MG63 (cell line): ENCODE measurements at regions not wholly inside any gene's neighbourhood (a gene's known extent, or its start where the extent isn't known, plus 50 kb on each side); places are given as distances from the start of the nearest gene placed in this dataset.

Experiments
- DNase-seq: peaks from one replicate; pipeline ENCODE4 v3.0.0-alpha.2; 2020
- H3K27me3 ChIP-seq: fragments of 250-450 bp; sonication (Bioruptor Pico); 2 replicates; pipeline ENCODE4 v1.5.1; 2020; ENCODE audit warnings: mild to moderate bottlenecking, moderate library complexity
- H3K36me3 ChIP-seq: fragments of 250-450 bp; sonication (Bioruptor Pico); 2 replicates; pipeline ENCODE4 v1.5.1; 2020; ENCODE audit warnings: mild to moderate bottlenecking, moderate library complexity
- H3K4me3 ChIP-seq: fragments of 250-450 bp; sonication (Bioruptor Pico); 2 replicates; pipeline ENCODE4 v1.5.1; 2020; ENCODE audit warnings: mild to moderate bottlenecking, moderate library complexity
- H3K9me3 ChIP-seq: fragments of 250-450 bp; sonication (Bioruptor Pico); 2 replicates; pipeline ENCODE4 v1.5.1; 2020; ENCODE audit warnings: mild to moderate bottlenecking, moderate library complexity

DNA sequence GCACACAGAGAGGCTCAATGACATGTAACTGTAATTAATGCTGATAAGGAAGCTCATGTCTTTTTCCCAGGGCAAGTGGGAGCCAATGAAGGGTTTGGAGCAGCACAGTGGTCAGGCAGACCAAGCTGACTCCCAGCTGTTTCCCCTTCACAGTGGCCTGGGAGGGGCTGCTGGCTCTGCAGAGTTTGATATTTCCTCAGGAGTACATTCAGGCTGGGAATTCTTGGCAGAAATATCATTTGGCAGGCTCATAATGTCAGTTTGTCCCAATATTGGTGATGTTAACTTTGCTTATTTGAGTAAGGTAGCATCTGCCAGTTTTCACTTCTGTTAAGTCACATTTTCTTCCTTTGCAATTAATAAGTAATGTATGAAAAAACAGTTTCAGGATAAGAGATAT, 247.0 kb downstream of the EMP1 start:
- H3K9me3 ChIP-seq: peaks cover 2% of the 10 kb centered on the region; the same call in 1 of the 2 replicates
- no peaks in the 10 kb centered on the region for H3K36me3 ChIP-seq
- DNase-seq: no peak
- no peak overlapping the region for H3K4me3 ChIP-seq
- H3K27me3 ChIP-seq: no peaks in the 10 kb centered on the region

DNA sequence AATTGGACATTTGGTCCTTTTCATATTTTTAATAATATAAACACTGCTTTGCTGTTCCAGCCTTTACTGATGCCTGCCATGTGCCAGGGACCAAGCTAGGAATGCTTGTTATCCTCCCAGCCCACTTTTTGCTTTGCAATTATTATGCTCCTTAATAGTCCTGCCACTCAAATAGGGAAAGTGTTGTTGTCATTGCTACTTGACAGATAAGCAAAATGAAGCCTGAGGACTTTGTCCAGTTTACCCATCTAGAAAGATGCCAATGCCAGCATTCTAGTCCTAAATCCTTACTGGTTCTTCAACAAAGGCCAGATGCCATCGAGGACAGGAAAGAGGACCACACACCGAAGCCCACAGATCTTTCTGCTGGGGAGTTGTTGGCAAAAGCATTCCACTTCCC, 246.5 kb downstream of the EMP1 start:
- DNase-seq: no peak
- no peak overlapping the region for H3K4me3 ChIP-seq
- H3K9me3 ChIP-seq: peaks cover 2% of the 10 kb centered on the region; the same call in 1 of the 2 replicates
- no peaks in the 10 kb centered on the region for H3K36me3 ChIP-seq
- H3K27me3 ChIP-seq: no peaks in the 10 kb centered on the region

DNA sequence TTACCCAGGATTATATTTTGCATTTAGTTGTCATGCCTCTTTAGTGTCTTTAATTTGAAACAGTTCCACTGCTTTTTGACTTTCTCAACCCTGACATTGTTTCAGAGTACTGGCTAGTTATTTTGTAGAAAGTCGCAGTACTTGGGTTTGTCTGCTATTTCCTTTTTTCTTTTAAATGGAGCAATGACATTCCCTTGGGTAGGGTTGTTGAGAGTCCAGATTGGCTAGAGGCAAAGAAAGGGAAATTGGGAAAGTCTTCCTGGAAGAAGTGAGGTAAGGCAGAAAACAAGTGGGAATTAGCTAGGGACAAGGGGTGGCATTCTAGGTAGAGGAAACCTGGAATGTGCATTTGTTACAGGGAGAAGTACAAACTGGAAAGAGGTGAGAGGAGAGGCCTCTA, 245.9 kb downstream of the EMP1 start:
- DNase-seq: no peak
- Histone ChIP-seq H3K9me3 (peaks cover 2% of the 10 kb centered on the region; the same call in 1 of the 2 replicates), H3K27me3 (no peaks in the 10 kb centered on the region), H3K36me3 (no peaks in the 10 kb centered on the region), H3K4me3 (no peak overlapping the region)

DNA sequence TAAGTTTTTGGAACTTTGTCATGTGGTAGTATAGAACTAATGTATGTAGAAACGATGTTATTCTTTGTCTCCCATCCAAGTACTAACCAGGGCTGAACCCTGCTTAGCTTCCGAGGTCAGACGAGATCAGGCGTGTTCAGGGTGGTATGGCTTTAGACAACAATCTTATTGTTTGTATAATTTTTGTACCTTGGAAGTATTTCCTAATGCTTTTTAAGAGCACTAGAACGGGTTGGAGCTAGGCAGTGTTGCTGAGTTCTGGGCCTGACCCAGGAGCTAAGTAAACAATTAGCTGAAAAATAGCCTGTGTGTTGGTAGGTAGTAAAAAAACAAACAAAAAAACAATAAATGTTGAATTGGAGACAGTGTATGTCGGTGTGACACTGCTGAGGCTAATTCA, 244.3 kb downstream of the EMP1 start:
- H3K9me3 ChIP-seq: peaks cover 2% of the 10 kb centered on the region; the same call in 1 of the 2 replicates
- H3K4me3 ChIP-seq: no peak overlapping the region
- no peaks in the 10 kb centered on the region for H3K36me3 ChIP-seq
- no peaks in the 10 kb centered on the region for H3K27me3 ChIP-seq
- DNase-seq: no peak

DNA sequence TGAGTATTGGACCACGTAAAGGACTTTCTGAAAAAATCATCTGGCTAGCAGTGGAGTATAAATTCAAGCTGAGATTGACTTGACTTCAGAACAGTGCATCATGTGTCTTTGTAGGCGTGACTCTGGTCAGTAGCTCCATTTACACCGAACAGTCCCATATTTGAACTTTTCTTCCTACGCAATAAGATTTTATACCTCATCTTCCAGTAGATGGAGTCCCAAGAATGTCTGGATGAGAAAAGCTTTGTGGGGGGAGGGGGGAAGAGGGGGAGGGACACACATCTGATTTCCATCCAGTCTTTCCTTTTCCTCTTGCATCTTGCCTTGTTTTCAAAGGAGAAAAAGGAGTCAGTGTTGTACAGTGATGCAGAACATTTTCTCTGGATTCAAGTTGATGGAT, 241.0 kb downstream of the EMP1 start:
- no peak for DNase-seq
- Histone ChIP-seq H3K9me3 (no peaks in the 10 kb centered on the region), H3K27me3 (no peaks in the 10 kb centered on the region), H3K4me3 (no peak overlapping the region), H3K36me3 (no peaks in the 10 kb centered on the region)

DNA sequence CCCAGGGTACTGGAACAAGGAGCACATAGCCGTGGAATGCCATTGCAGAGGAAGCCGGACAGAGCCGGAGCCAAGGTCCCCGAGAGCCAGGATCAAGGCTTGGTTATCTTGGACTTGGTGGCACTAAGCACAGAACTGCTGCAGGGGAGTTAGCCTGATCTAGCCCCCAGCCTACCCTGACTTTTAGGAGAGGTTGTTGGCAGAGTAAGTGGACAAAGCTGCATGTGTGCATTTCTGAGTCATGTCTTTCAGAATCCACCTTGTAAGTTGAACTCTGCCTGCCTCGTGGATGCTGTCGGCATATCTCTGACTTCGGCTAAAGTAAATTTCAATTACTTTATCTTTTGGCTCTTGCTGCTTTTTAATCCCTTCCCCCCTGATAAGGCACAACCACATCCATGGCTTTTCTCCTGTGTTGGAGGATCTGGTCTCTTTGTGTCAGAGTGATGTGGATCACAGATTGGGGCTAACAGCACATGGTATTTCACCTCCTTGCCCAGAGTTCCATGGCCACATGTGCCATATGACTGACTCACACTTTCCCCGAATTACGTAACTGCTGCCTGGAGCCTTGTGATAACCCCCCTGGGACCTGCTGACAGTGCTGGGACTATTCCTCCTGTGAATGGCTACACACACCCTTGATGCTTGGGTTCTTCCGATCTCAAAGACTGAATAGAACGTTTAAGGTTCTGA, 240.3 kb downstream of the EMP1 start:
- no peak overlapping the region for H3K4me3 ChIP-seq
- DNase-seq: peak; percentile 17
- no peaks in the 10 kb centered on the region for H3K36me3 ChIP-seq
- no peaks in the 10 kb centered on the region for H3K27me3 ChIP-seq
- H3K9me3 ChIP-seq: no peaks in the 10 kb centered on the region

DNA sequence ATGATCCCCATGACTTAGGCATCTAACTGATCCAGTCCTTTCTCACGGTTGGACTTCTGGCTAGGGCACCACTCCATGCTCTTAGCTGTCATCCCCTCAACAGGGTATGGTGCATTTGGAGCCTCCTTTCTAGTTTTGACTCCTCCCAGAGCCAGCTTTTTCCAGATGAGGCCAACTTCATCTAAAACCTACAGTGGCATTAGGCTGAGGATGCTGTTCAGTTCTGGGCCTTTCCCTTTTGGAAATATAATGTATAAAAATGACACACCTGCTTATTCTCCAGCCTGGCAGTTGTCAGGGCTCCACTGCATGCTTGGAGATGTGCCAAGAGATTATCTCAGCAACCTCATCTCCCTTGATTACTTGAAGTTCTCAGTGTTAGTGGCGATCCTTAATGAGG, 239.7 kb downstream of the EMP1 start:
- H3K4me3 ChIP-seq: no peak overlapping the region
- no peak for DNase-seq
- no peaks in the 10 kb centered on the region for H3K27me3 ChIP-seq
- no peaks in the 10 kb centered on the region for H3K9me3 ChIP-seq
- H3K36me3 ChIP-seq: no peaks in the 10 kb centered on the region

DNA sequence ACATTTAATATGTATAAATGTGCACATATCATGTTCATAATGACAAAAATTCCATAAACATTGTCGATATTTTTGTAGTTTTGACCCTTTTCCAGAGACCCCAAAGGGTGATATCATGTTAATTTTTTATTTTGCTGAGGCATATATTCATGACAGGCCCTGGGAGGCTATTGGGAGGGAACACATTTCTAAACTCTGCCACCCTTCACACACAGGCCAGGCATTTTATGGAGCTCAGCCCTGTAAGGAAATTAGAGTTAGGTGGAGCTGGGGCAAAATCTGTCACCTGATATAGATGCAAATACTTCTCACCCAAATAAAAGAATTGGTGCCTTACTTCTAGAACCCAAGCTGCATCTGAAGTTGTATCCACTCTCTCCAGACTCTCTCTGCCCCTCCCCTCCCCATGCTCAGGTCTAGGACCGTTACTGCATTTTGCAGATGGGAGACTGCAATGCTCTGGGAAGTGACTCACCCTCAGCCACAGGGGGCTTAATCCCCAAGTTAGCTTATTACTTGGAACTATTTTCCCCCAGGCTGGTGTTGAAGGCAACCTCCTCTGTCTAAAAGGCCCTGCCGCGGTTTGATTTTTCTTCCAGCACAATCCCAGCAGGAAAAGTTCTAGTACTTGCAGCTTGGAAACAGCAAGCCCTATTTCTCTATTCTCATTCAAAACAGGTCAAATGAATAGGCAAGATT, 238.9 kb downstream of the EMP1 start:
- H3K9me3 ChIP-seq: no peaks in the 10 kb centered on the region

DNA sequence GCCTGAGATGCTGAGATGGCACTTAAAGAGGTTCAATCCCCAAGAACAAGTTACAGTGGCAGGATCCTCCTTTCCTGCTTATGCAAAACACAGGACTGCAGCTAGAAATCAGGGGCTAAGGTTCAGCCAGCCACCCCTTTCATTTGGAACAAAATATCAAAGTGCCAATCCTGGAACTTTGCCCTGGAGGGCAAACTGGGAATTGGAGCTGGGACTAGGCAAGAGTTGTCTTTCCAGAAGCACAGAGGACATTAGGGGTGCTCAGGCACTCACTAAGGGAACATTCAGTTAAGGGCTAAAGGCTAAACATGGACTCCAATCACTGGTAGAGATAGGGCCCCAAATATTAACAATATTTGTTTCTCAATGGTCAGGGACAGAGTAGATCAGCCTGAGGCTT, 237.2 kb downstream of the EMP1 start:
- no peak for DNase-seq
- Histone ChIP-seq H3K4me3 (no peak overlapping the region), H3K27me3 (no peaks in the 10 kb centered on the region), H3K36me3 (no peaks in the 10 kb centered on the region), H3K9me3 (no peaks in the 10 kb centered on the region)

More for the DNA sequence above, 238.9 kb downstream of the EMP1 start:
- Histone ChIP-seq H3K36me3 (no peaks in the 10 kb centered on the region), H3K4me3 (no peak overlapping the region), H3K27me3 (no peaks in the 10 kb centered on the region)
- peak; percentile 23 for DNase-seq

DNA sequence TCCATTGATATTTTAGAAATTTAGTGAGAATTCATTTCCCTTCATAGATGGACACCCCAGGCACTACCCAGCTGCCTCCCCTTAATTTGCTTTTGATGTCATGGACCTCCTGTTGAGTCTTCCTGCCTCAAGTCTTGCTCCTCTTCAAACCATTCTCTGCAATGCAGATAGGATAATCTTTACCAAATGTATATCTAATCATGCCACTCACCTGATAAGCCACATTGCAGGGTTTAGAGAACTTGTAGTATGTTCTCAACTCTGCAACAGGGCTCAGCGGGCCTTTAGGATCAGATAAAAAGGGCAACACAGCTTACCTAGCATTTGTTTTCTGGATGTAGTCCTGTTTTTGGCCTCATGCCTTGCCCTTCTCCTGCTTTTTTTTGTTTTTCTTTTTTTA, 234.5 kb downstream of the EMP1 start:
- Histone ChIP-seq H3K27me3 (no peaks in the 10 kb centered on the region), H3K4me3 (no peak overlapping the region), H3K9me3 (no peaks in the 10 kb centered on the region; the same call in 1 of the 2 replicates), H3K36me3 (no peaks in the 10 kb centered on the region)
- DNase-seq: no peak

DNA sequence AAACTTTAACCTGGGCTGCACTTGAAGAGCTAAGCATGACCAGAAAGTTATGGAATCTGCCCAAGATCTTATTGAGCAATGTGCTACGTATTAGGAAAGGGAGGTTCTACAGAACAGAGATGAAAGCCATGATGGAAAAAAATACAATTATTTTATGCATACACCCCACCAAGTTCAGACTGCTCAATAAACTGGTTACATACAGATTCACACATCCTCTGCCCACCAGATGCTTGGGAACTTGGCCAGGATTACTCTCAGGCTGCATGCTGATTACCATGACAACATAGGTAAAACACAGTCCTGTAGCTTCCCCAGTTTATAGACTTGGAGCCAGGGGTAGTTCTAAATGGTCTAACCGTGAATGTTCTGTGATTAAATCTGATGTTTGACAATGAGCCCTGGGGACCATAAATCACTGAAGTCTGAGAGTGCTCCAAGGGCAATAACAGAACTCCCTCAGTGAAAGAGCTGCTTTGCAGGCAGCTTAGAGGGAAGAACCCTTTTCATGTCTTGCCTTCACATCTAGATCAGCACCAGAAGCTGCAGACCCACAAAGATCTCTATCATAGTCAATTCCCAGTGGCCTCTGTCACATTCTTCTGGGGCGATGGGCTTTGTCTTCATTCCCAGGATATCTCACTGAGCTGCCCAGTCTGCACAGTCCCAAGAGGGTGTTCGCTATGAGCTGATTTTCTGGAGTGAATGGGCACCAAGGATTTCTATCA, 232.2 kb downstream of the EMP1 start:
- no peak for DNase-seq
- Histone ChIP-seq H3K4me3 (no peak overlapping the region), H3K9me3 (no peaks in the 10 kb centered on the region; the same call in 1 of the 2 replicates), H3K36me3 (no peaks in the 10 kb centered on the region), H3K27me3 (no peaks in the 10 kb centered on the region)

DNA sequence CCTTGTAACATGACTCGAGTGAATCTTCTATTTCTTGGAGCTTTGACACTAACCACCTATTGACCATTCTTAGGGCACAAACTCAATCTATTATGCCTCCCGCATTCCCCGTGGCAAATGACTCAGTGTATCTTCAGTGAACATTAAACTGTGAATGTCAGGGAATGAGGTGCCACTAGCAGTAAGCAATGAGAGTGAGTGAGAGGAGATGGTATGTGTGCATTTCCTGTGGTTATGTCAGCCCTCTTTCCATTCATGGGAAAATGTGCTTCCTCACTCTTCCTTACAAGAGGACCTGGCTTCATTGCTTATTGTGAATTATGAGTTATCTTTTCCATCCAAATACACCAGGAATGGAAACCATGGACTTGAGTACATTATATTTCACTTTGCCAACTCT, 229.2 kb downstream of the EMP1 start:
- no peaks in the 10 kb centered on the region; the same call in 1 of the 2 replicates for H3K9me3 ChIP-seq
- no peak overlapping the region for H3K4me3 ChIP-seq
- no peaks in the 10 kb centered on the region for H3K36me3 ChIP-seq
- H3K27me3 ChIP-seq: no peaks in the 10 kb centered on the region
- peak; percentile 54 for DNase-seq

DNA sequence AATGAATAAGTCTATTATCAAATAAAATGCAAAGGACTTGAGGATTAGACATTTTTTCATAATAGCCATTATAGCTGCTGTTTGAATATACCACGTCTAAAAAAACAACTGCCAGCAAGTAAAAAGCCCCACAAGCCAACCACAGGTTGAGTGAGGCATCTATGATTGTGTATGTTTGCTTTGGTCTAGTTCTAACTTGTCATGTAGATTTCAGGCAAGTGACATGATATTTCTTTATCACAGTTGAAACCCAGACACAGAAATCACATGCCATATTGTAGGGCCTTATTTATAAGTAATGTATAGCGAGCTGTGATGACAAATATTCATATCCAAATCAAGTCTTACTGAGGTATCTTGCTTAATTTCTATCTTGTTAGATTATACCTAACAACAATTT, 225.8 kb downstream of the EMP1 start:
- Histone ChIP-seq H3K9me3 (no peaks in the 10 kb centered on the region; the same call in 1 of the 2 replicates), H3K36me3 (no peaks in the 10 kb centered on the region), H3K27me3 (no peaks in the 10 kb centered on the region), H3K4me3 (no peak overlapping the region)
- DNase-seq: no peak

DNA sequence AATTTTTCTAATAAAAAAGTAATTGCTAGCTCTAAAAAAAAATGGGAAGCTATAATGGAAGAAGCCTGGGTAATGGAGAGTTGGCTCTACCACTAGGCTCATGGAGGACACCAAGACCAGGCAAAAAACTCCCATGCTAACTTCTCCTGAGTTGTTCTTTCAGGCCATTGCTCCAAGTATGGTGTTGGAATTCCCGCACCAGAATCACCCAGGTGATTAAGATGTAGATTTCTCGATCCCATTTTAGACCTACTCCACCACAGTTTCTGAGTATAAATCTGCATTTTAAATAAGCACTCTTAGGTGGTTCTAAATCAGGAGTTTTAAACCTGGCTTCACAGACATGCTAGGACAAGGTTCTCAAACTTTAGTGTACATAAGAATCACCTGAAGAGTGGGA, 221.0 kb downstream of the EMP1 start:
- no peaks in the 10 kb centered on the region for H3K36me3 ChIP-seq
- peaks cover 7% of the 10 kb centered on the region; the same call in 1 of the 2 replicates for H3K27me3 ChIP-seq
- H3K9me3 ChIP-seq: no peaks in the 10 kb centered on the region
- no peak overlapping the region for H3K4me3 ChIP-seq
- no peak for DNase-seq

DNA sequence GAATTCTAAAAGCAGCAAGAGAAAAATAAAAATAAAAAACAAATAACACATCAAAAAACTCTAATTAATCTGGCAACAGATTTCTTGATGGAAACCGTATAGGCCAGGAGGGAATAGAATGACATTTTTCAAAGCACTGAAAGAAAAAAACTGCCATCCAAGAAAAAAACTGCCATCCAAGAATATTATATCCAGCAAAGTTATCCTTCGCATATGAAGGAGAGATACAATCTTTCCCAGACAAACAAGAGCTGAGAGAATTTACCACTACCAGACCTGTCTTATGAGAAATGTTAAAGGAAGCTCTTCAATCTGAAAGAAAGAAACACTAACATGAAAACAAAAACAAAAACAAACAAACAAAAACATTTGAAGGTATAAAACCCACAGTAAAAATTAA, 214.8 kb downstream of the EMP1 start:
- H3K36me3 ChIP-seq: no peaks in the 10 kb centered on the region
- H3K27me3 ChIP-seq: peaks cover 7% of the 10 kb centered on the region; the same call in 1 of the 2 replicates
- H3K9me3 ChIP-seq: peaks cover 5% of the 10 kb centered on the region; the same call in 1 of the 2 replicates
- no peak for DNase-seq
- no peak overlapping the region for H3K4me3 ChIP-seq

DNA sequence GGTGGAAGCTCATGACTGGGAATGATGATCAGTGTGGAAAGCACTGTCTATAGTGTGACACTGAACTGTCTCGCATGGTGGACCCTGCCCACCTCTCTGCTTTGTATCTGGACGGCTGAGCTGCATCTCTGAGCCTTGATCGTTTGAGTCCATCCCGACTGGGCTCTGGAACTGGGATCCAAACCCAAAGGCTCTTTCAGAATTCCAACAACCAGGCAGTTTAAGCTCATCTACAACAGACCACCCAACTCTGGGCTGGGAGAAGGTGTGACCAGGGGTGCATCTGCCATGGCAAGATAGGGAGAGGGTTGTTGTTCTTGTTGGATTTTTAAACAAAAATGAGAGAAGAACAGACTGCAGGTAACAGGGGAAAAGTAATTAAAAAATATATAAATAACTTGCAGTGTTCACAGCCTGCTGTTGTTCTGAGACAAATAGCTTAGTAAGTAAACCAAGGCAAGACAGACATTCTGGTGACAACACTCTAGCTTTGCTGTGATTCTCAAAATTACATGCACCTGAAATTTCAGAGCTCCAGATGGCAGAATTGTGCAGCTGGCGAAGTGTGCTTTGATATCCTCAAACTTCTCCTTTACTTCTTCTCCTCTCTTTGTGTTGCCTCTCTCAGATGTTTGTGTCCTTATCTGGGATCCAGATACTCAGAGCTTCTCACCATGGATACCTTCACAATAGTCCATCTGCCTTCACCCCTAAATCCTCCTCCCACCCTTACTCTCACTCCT, 209.6 kb downstream of the EMP1 start:
- Histone ChIP-seq H3K36me3 (no peaks in the 10 kb centered on the region), H3K9me3 (peaks cover 5% of the 10 kb centered on the region; the same call in 1 of the 2 replicates), H3K27me3 (no peaks in the 10 kb centered on the region), H3K4me3 (no peak overlapping the region)
- DNase-seq: no peak
